ENCODE measurements at regions not wholly inside any gene's neighbourhood (a gene's known extent, or its start where the extent isn't known, plus 50 kb on each side); places are given as distances from the start of the nearest gene placed in this dataset.

DNA sequence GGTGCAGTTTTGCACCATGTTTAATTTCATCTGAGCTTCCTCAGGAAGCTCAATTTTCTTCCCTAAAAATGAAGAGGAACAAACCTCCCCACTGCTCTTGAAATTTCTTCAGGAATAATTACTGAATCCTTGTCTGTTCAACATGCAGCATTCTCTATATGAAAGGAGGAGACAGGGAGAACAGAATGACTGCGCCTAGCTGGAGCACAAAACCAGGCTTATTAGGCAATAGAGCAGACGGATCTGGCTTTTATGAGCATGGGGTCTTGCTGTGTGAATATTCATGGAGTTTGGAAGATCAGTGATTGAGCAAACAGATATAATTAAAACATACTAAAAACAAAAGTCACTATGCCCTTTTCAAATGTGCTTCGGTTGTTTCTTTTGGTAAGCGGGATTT is 148.1 kb downstream of the SUDS3 start:
- Histone ChIP-seq H3K27ac (ENCODE audit: low read depth, low read length) (no peak overlapping the region), H2AK5ac (ENCODE audit: low read length) (no peak overlapping the region), H2BK12ac (ENCODE audit: low read length) (no peak overlapping the region), H2BK120ac (ENCODE audit: insufficient read depth, low read length, poor library complexity) (no peak overlapping the region), H3K36me3 (ENCODE audit: control insufficient read depth in 1 of 2, insufficient read depth in 2 of 2, low read length in 2 of 2) (no peaks in the 10 kb centered on the region), H4K91ac (ENCODE audit: low read depth, low read length) (no peak overlapping the region), H3K4me2 (ENCODE audit: low read length) (no peak overlapping the region), H3K14ac (ENCODE audit: low read length) (no peak overlapping the region), H4K8ac (ENCODE audit: low read depth, low read length) (no peak overlapping the region), H2AFZ (ENCODE audit: insufficient read depth, low read length, poor library complexity) (no peak overlapping the region), H3K79me1 (ENCODE audit: low read length) (no peaks in the 10 kb centered on the region), H3K4me1 (ENCODE audit: control insufficient read depth in 1 of 2, insufficient read depth in 2 of 2, low read length in 2 of 2) (no peaks in the 10 kb centered on the region), H3K23ac (ENCODE audit: low read length) (no peak overlapping the region), H3K4me3 (ENCODE audit: low read depth, low read length) (no peak overlapping the region), H3K4ac (ENCODE audit: low read depth, low read length) (no peak overlapping the region), H3K18ac (ENCODE audit: low read length) (no peak overlapping the region), H2BK5ac (ENCODE audit: low read depth, low read length, poor library complexity) (no peak overlapping the region), H3K9me3 (ENCODE audit: insufficient read depth, low read depth, low read length) (no peaks in the 10 kb centered on the region), H4K12ac (ENCODE audit: low read depth, low read length) (no peak overlapping the region), H3K27me3 (ENCODE audit: insufficient read depth, low read length) (no peaks in the 10 kb centered on the region), H3K79me2 (ENCODE audit: control insufficient read depth, insufficient read depth, low read length, poor library complexity) (no peaks in the 10 kb centered on the region), H3K9ac (ENCODE audit: low read length) (no peak overlapping the region)
- WGBS (ENCODE audit: extremely low coverage, insufficient coverage, insufficient read length), result no CpG with 5 or more reads among the region's 4 CpGs
- no peak for DNase-seq

DNA sequence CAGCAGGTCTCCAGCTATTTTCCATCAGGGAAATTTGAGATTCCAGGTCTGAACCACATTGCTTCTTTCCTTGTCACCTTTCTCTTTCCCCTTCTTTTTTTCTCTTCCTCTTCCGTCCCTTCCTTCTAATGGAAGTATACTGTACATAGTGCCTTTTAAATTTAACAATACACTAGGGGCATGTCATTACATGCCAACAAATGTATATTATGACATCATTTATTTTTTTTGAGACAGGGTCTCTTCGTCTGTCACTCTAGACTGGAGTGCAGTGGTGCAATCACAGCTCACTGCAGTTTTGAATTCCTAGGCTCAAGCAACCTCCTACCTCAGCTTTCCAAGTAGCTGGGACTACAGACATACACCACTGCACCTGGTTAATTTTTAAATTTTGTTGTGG is 148.9 kb downstream of the SUDS3 start:
- Histone ChIP-seq H4K91ac (ENCODE audit: low read depth, low read length) (no peak overlapping the region), H2BK120ac (ENCODE audit: insufficient read depth, low read length, poor library complexity) (no peak overlapping the region), H3K36me3 (ENCODE audit: control insufficient read depth in 1 of 2, insufficient read depth in 2 of 2, low read length in 2 of 2) (no peaks in the 10 kb centered on the region), H3K79me1 (ENCODE audit: low read length) (no peaks in the 10 kb centered on the region), H3K4ac (ENCODE audit: low read depth, low read length) (no peak overlapping the region), H3K4me2 (ENCODE audit: low read length) (no peak overlapping the region), H3K27me3 (ENCODE audit: insufficient read depth, low read length) (no peaks in the 10 kb centered on the region), H3K23ac (ENCODE audit: low read length) (no peak overlapping the region), H3K9ac (ENCODE audit: low read length) (no peak overlapping the region), H4K12ac (ENCODE audit: low read depth, low read length) (no peak overlapping the region), H3K27ac (ENCODE audit: low read depth, low read length) (no peak overlapping the region), H3K14ac (ENCODE audit: low read length) (no peak overlapping the region), H2AFZ (ENCODE audit: insufficient read depth, low read length, poor library complexity) (no peak overlapping the region), H2AK5ac (ENCODE audit: low read length) (no peak overlapping the region), H3K18ac (ENCODE audit: low read length) (no peak overlapping the region), H3K79me2 (ENCODE audit: control insufficient read depth, insufficient read depth, low read length, poor library complexity) (no peaks in the 10 kb centered on the region), H2BK12ac (ENCODE audit: low read length) (no peak overlapping the region), H4K8ac (ENCODE audit: low read depth, low read length) (no peak overlapping the region), H3K4me3 (ENCODE audit: low read depth, low read length) (no peak overlapping the region), H3K9me3 (ENCODE audit: insufficient read depth, low read depth, low read length) (no peaks in the 10 kb centered on the region), H2BK5ac (ENCODE audit: low read depth, low read length, poor library complexity) (no peak overlapping the region), H3K4me1 (ENCODE audit: control insufficient read depth in 1 of 2, insufficient read depth in 2 of 2, low read length in 2 of 2) (no peaks in the 10 kb centered on the region)
- DNase-seq, result no peak
- no CpG with 5 or more reads among the region's 2 CpGs for WGBS (ENCODE audit: extremely low coverage, insufficient coverage, insufficient read length)

DNA sequence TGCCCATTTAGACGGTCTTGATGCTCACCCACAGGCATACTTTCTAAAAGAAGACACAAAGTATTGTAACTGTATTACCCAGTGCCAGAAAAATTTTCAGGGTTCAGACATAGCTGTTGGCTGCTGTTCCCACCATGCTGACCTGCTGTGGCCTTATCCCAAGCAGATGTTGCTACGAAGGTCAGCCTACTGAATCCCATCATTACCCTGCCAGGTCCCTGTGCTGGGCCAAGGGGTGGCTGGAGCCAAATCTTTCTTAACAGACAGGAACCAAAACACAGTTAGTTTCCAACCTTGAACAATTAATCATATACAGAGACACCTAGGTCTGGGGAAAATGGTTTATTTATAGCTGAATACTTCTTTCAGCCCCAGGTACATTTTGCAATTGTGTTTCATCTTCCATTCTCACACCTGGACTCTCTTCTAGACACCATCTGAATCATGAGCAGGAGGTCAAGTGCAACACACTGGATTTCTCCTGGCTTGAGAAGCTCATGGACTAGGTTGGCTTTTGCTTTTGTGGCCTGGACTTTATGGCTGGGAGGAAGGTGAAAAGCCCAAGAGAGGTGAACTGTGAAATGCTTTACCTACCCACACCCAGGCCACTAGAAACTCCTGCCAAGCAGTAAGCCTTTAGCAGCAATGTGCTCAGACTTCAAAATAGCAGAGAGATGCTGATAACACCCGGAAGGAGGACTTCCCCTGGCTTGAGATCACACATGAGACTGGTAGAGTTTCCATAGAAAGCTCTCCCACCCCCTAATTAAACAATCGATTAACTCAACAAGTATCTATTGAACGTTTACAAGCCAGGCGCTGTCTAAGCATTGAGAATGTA is 150.1 kb downstream of the SUDS3 start:
- no peak overlapping the region for H2BK12ac ChIP-seq (ENCODE audit: low read length)

DNA sequence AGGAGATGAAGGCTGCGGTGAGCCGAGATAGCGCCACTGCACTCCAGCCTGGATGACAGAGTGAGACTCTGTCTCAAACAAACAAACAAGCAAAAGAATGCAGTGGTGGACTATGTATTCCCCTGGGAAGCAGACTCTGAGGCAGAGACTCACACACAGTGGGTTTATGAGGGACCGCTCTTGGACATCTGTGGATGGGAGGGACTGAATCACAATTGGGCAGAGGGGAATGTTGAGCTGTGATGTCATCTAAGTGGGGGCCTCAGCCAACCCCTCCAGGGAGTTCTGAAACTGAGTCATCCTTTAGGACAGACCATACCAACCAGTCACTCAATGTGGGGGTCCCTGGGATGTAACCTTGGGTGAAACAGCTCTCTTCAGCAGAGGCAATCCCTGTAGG is 151.0 kb downstream of the SUDS3 start:
- Histone ChIP-seq H2BK12ac (ENCODE audit: low read length) (no peak overlapping the region), H4K91ac (ENCODE audit: low read depth, low read length) (no peak overlapping the region)

More for the DNA sequence above, 150.1 kb downstream of the SUDS3 start:
- H2AK5ac ChIP-seq (ENCODE audit: low read length), result no peak overlapping the region
- H3K14ac ChIP-seq (ENCODE audit: low read length), result no peak overlapping the region
- no peak overlapping the region for H3K4ac ChIP-seq (ENCODE audit: low read depth, low read length)
- H3K36me3 ChIP-seq (ENCODE audit: control insufficient read depth in 1 of 2, insufficient read depth in 2 of 2, low read length in 2 of 2), result no peaks in the 10 kb centered on the region
- H2BK120ac ChIP-seq (ENCODE audit: insufficient read depth, low read length, poor library complexity), result no peak overlapping the region
- no peaks in the 10 kb centered on the region for H3K27me3 ChIP-seq (ENCODE audit: insufficient read depth, low read length)
- no peaks in the 10 kb centered on the region for H3K79me1 ChIP-seq (ENCODE audit: low read length)
- no peak overlapping the region for H4K91ac ChIP-seq (ENCODE audit: low read depth, low read length)
- no peak overlapping the region for H3K4me3 ChIP-seq (ENCODE audit: low read depth, low read length)
- no peak overlapping the region for H2BK5ac ChIP-seq (ENCODE audit: low read depth, low read length, poor library complexity)
- no peak overlapping the region for H3K23ac ChIP-seq (ENCODE audit: low read length)
- H3K18ac ChIP-seq (ENCODE audit: low read length), result no peak overlapping the region
- H3K4me2 ChIP-seq (ENCODE audit: low read length), result no peak overlapping the region
- WGBS (ENCODE audit: extremely low coverage, insufficient coverage, insufficient read length), result no CpG with 5 or more reads among the region's 6 CpGs
- H3K27ac ChIP-seq (ENCODE audit: low read depth, low read length), result no peak overlapping the region
- H3K79me2 ChIP-seq (ENCODE audit: control insufficient read depth, insufficient read depth, low read length, poor library complexity), result no peaks in the 10 kb centered on the region
- no peaks in the 10 kb centered on the region for H3K9me3 ChIP-seq (ENCODE audit: insufficient read depth, low read depth, low read length)
- DNase-seq, result no peak
- no peaks in the 10 kb centered on the region for H3K4me1 ChIP-seq (ENCODE audit: control insufficient read depth in 1 of 2, insufficient read depth in 2 of 2, low read length in 2 of 2)
- H3K9ac ChIP-seq (ENCODE audit: low read length), result no peak overlapping the region
- no peak overlapping the region for H4K12ac ChIP-seq (ENCODE audit: low read depth, low read length)
- no peak overlapping the region for H2AFZ ChIP-seq (ENCODE audit: insufficient read depth, low read length, poor library complexity)
- H4K8ac ChIP-seq (ENCODE audit: low read depth, low read length), result no peak overlapping the region

More for the DNA sequence above, 151.0 kb downstream of the SUDS3 start:
- Histone ChIP-seq H2AK5ac (ENCODE audit: low read length) (no peak overlapping the region), H3K9me3 (ENCODE audit: insufficient read depth, low read depth, low read length) (no peaks in the 10 kb centered on the region), H3K79me1 (ENCODE audit: low read length) (no peaks in the 10 kb centered on the region), H3K9ac (ENCODE audit: low read length) (no peak overlapping the region), H3K4me3 (ENCODE audit: low read depth, low read length) (no peak overlapping the region), H2AFZ (ENCODE audit: insufficient read depth, low read length, poor library complexity) (no peak overlapping the region), H3K18ac (ENCODE audit: low read length) (no peak overlapping the region), H4K12ac (ENCODE audit: low read depth, low read length) (no peak overlapping the region), H3K4me2 (ENCODE audit: low read length) (no peak overlapping the region), H2BK5ac (ENCODE audit: low read depth, low read length, poor library complexity) (no peak overlapping the region), H3K27ac (ENCODE audit: low read depth, low read length) (no peak overlapping the region), H2BK120ac (ENCODE audit: insufficient read depth, low read length, poor library complexity) (no peak overlapping the region), H3K23ac (ENCODE audit: low read length) (no peak overlapping the region), H3K4me1 (ENCODE audit: control insufficient read depth in 1 of 2, insufficient read depth in 2 of 2, low read length in 2 of 2) (no peaks in the 10 kb centered on the region), H3K79me2 (ENCODE audit: control insufficient read depth, insufficient read depth, low read length, poor library complexity) (no peaks in the 10 kb centered on the region), H3K14ac (ENCODE audit: low read length) (no peak overlapping the region), H3K4ac (ENCODE audit: low read depth, low read length) (no peak overlapping the region), H4K8ac (ENCODE audit: low read depth, low read length) (no peak overlapping the region), H3K27me3 (ENCODE audit: insufficient read depth, low read length) (no peaks in the 10 kb centered on the region), H3K36me3 (ENCODE audit: control insufficient read depth in 1 of 2, insufficient read depth in 2 of 2, low read length in 2 of 2) (no peaks in the 10 kb centered on the region)
- DNase-seq, result no peak
- no CpG with 5 or more reads among the region's 4 CpGs for WGBS (ENCODE audit: extremely low coverage, insufficient coverage, insufficient read length)

Measured in trophoblast cell (in vitro differentiated cells and primary cell).